Smooth muscle cell (in vitro differentiated cells): ENCODE measurements at regions not wholly inside any gene's neighbourhood (a gene's known extent, or its start where the extent isn't known, plus 50 kb on each side); places are given as distances from the start of the nearest gene placed in this dataset.

ENCODE experiments used
- DNase-seq: peaks from one replicate; lab custom pipeline; 2025; ENCODE audit not compliant: unreplicated experiment; lab: John Stamatoyannopoulos, UW
- H2AFZ ChIP-seq: fragments of 200-600 bp; sonication (generic); 2 replicates; pipeline ENCODE4 v1.6.0; 2016; ENCODE audit warnings: antibody characterized with exemption, low read depth, mild to moderate bottlenecking
- H3F3A ChIP-seq: fragments of 200-600 bp; sonication (generic); 2 replicates; pipeline ENCODE4 v1.6.0; 2017; ENCODE audit warnings: antibody characterized with exemption, low read depth
- H3K27ac ChIP-seq: fragments of 200-600 bp; sonication (generic); 2 replicates; pipeline ENCODE4 v1.5.1; 2016; ENCODE audit warnings: low read depth, mild to moderate bottlenecking
- H3K27me3 ChIP-seq: fragments of 200-600 bp; sonication (generic); 2 replicates; pipeline ENCODE4 v1.6.1; 2016; ENCODE audit warnings: low read depth, mild to moderate bottlenecking
- H3K36me3 ChIP-seq: fragments of 200-600 bp; sonication (generic); 2 replicates; pipeline ENCODE4 v1.5.1; 2016; ENCODE audit warnings: low read depth
- H3K4me1 ChIP-seq: fragments of 200-600 bp; sonication (generic); 2 replicates; pipeline ENCODE4 v1.5.1; 2016; ENCODE audit warnings: low read depth
- H3K4me2 ChIP-seq: fragments of 200-600 bp; sonication (generic); 2 replicates; pipeline ENCODE4 v1.6.0; 2016; ENCODE audit warnings: mild to moderate bottlenecking
- H3K4me3 ChIP-seq: fragments of 200-600 bp; sonication (generic); 2 replicates; pipeline ENCODE4 v1.5.1; 2016; ENCODE audit warnings: mild to moderate bottlenecking
- H3K79me2 ChIP-seq: fragments of 200-600 bp; sonication (generic); 2 replicates; pipeline ENCODE4 v1.6.0; 2016; ENCODE audit warnings: low read depth, mild to moderate bottlenecking
- H3K9ac ChIP-seq: fragments of 200-600 bp; sonication (generic); 2 replicates; pipeline ENCODE4 v1.6.0; 2016; ENCODE audit warnings: low read depth
- H3K9me3 ChIP-seq: fragments of 200-600 bp; sonication (generic); replicated peaks from 2 replicates; pipeline ENCODE4 v1.5.1; 2016; ENCODE audit warnings: low read depth
- H4K20me1 ChIP-seq: fragments of 200-600 bp; sonication (generic); 2 replicates; pipeline ENCODE4 v1.6.0; 2016; ENCODE audit warnings: low read depth
- CTCF ChIP-seq: fragments of 200-600 bp; sonication (generic); IDR thresholded peaks from 2 replicates; pipeline ENCODE4 v1.5.1; 2017; ENCODE audit warnings: borderline replicate concordance, mild to moderate bottlenecking, antibody characterized with exemption; ENCODE audit not compliant: insufficient read depth, poor library complexity, severe bottlenecking
- WGBS: methylation state at CpG from one replicate; pipeline ENCODE4 v1.1.7; 2016; ENCODE audit warnings: low lambda C conversion rate; 5-methylcytosine and 5-hydroxymethylcytosine counted together

- H3K9me3 ChIP-seq, result no peaks in the 10 kb centered on the region
- no peaks in the 10 kb centered on the region for H3K36me3 ChIP-seq
- H3K27ac ChIP-seq, result peak overlapping the region; percentile 74
- 73% methylated on average over 11 of the region's 11 CpGs for WGBS
- peaks cover 5% of the 10 kb centered on the region for H3F3A ChIP-seq
- H3K4me1 ChIP-seq, result no peaks in the 10 kb centered on the region
- no peaks in the 10 kb centered on the region for H4K20me1 ChIP-seq
- H3K4me3 ChIP-seq, result no peak overlapping the region
- peak overlapping the region; percentile 19 for H3K9ac ChIP-seq
- no peak for DNase-seq
- TF ChIP-seq CTCF, result no peak
- no peaks in the 10 kb centered on the region for H3K79me2 ChIP-seq
- H2AFZ ChIP-seq, result no peak overlapping the region
- no peaks in the 10 kb centered on the region for H3K27me3 ChIP-seq
- H3K4me2 ChIP-seq, result no peak overlapping the region
Measured at GRCh38 chr2:234341306-234341985, 155.4 kb downstream of the ARL4C start.

- Histone ChIP-seq H3K4me2 (no peak overlapping the region), H3K9me3 (no peaks in the 10 kb centered on the region), H3K36me3 (no peaks in the 10 kb centered on the region), H3K9ac (no peak overlapping the region), H3F3A (peaks cover 21% of the 10 kb centered on the region), H3K4me3 (no peak overlapping the region), H4K20me1 (no peaks in the 10 kb centered on the region), H3K4me1 (peaks cover 5% of the 10 kb centered on the region), H3K27ac (no peak overlapping the region), H3K79me2 (no peaks in the 10 kb centered on the region), H3K27me3 (no peaks in the 10 kb centered on the region), H2AFZ (no peak overlapping the region)
- TF ChIP-seq CTCF, result no peak
- no peak for DNase-seq
- WGBS, result 95% methylated on average over 5 of the region's 5 CpGs
Measured at GRCh38 chr2:234339501-234339900, 157.4 kb downstream of the ARL4C start.

- TF ChIP-seq CTCF, result no peak
- H3K4me1 ChIP-seq, result peaks cover 9% of the 10 kb centered on the region
- no peaks in the 10 kb centered on the region for H3K9me3 ChIP-seq
- peaks cover 25% of the 10 kb centered on the region for H3F3A ChIP-seq
- no peaks in the 10 kb centered on the region for H4K20me1 ChIP-seq
- H3K27ac ChIP-seq, result no peak overlapping the region
- no peak overlapping the region for H2AFZ ChIP-seq
- H3K36me3 ChIP-seq, result no peaks in the 10 kb centered on the region
- DNase-seq, result no peak
- H3K27me3 ChIP-seq, result no peaks in the 10 kb centered on the region
- H3K4me2 ChIP-seq, result no peak overlapping the region
- H3K79me2 ChIP-seq, result no peaks in the 10 kb centered on the region
- 96% methylated on average over 2 of the region's 2 CpGs for WGBS
- H3K9ac ChIP-seq, result no peak overlapping the region
- H3K4me3 ChIP-seq, result no peak overlapping the region
Measured at GRCh38 chr2:234339011-234339410, 157.9 kb downstream of the ARL4C start.

- Histone ChIP-seq H3K9me3 (no peaks in the 10 kb centered on the region), H3F3A (peaks cover 31% of the 10 kb centered on the region), H2AFZ (no peak overlapping the region), H4K20me1 (no peaks in the 10 kb centered on the region), H3K27me3 (no peaks in the 10 kb centered on the region), H3K27ac (peak overlapping the region; percentile 88), H3K4me1 (peaks cover 20% of the 10 kb centered on the region), H3K79me2 (no peaks in the 10 kb centered on the region), H3K36me3 (no peaks in the 10 kb centered on the region), H3K4me3 (no peak overlapping the region), H3K4me2 (peak overlapping the region; percentile 22), H3K9ac (peak overlapping the region; percentile 72)
- TF ChIP-seq CTCF, result no peak
- DNase-seq, result peak; percentile 72
- 6% methylated on average over 19 of the region's 19 CpGs for WGBS
Measured at GRCh38 chr2:234335661-234336228, 161.1 kb downstream of the ARL4C start.
